CD14-positive monocyte (primary cell): ENCODE measurements at regions not wholly inside any gene's neighbourhood (a gene's known extent, or its start where the extent isn't known, plus 50 kb on each side); places are given as distances from the start of the nearest gene placed in this dataset.

ENCODE experiments used
- DNase-seq, 3 donors: peaks; one replicate each; pipeline ENCODE4 v3.0.0-alpha.2; 2011 to 2022
- H2AFZ ChIP-seq: 2 replicates; pipeline ENCODE4 v1.6.0; 2012; ENCODE audit warnings: mild to moderate bottlenecking, low read depth, low read length, inconsistent platforms; ENCODE audit not compliant: insufficient read depth, poor library complexity, severe bottlenecking
- H3K27ac ChIP-seq, 2 donors: 1 replicate in 1 of 2; 2 replicates in 1 of 2; pipeline ENCODE4 v1.5.1; 2012 to 2013; ENCODE audit warnings: low read length in 2 of 2, control low read depth in 1 of 2, inconsistent platforms in 1 of 2, low read depth in 1 of 2, mild to moderate bottlenecking in 1 of 2
- H3K27me3 ChIP-seq, 2 donors: one replicate each; pipeline versions ENCODE4 v1.6.0 to v1.6.1; 2011 to 2013; ENCODE audit warnings: low read length in 2 of 2; ENCODE audit not compliant: control insufficient read depth in 2 of 2, insufficient read depth in 2 of 2
- H3K36me3 ChIP-seq, 2 donors: replicated peaks in 1 of 2; 1 replicate in 1 of 2; 2 replicates in 1 of 2; pipeline versions ENCODE4 v1.5.1 to v1.6.1; 2012 to 2013; ENCODE audit warnings: low read length in 2 of 2, control low read depth in 1 of 2, inconsistent platforms in 1 of 2, mild to moderate bottlenecking in 1 of 2; ENCODE audit not compliant: insufficient read depth in 2 of 2, control insufficient read depth in 1 of 2
- H3K4me1 ChIP-seq, 2 donors: 1 replicate in 1 of 2; 2 replicates in 1 of 2; pipeline versions ENCODE4 v1.5.1 to v1.6.1; 2012 to 2013; ENCODE audit warnings: low read length in 2 of 2, control low read depth in 1 of 2, inconsistent platforms in 1 of 2, mild to moderate bottlenecking in 1 of 2, moderate library complexity in 1 of 2; ENCODE audit not compliant: insufficient read depth in 2 of 2, control insufficient read depth in 1 of 2
- H3K4me2 ChIP-seq: replicated peaks from 2 replicates; pipeline ENCODE3; 2012; ENCODE audit warnings: low read length, moderate library complexity, mild to moderate bottlenecking; ENCODE audit not compliant: poor library complexity, severe bottlenecking; ENCODE audit errors: extremely low read depth
- H3K4me3 ChIP-seq, 3 experiments: fragments of 200-600 bp in 1 of 3; sonication (generic) in 1 of 3; replicated peaks in 1 of 3; 1 replicate in 2 of 3; 2 replicates in 1 of 3; pipeline ENCODE4 v1.5.1; 2011 to 2013; ENCODE audit warnings: low read length in 3 of 3, mild to moderate bottlenecking in 3 of 3, control low read depth in 2 of 3, low read depth in 2 of 3, inconsistent platforms in 1 of 3, moderate library complexity in 1 of 3
- H3K79me2 ChIP-seq: 2 replicates; pipeline ENCODE4 v1.6.0; 2012; ENCODE audit warnings: mild to moderate bottlenecking, control low read depth, inconsistent platforms, low read length, moderate library complexity; ENCODE audit not compliant: insufficient read depth
- H3K9ac ChIP-seq: 2 replicates; pipeline ENCODE4 v1.6.0; 2017; ENCODE audit warnings: low read length, mild to moderate bottlenecking; ENCODE audit not compliant: insufficient read depth, poor library complexity, severe bottlenecking
- H3K9me3 ChIP-seq, 2 donors: replicated peaks in 1 of 2; 1 replicate in 1 of 2; 2 replicates in 1 of 2; pipeline versions ENCODE4 v1.5.1 to v1.6.1; 2012 to 2013; ENCODE audit warnings: low read length in 2 of 2, control low read depth in 1 of 2; ENCODE audit not compliant: control insufficient read depth in 1 of 2, insufficient read depth in 1 of 2
- H4K20me1 ChIP-seq: 2 replicates; pipeline ENCODE4 v1.6.0; 2012; ENCODE audit warnings: mild to moderate bottlenecking, low read length, control low read depth, moderate library complexity; ENCODE audit not compliant: insufficient read depth
- H3K27ac Mint-ChIP-seq, 7 donors: one replicate each; pipeline ENCODE4 v1.8.0; 2020; ENCODE audit warnings: mild to moderate bottlenecking in 7 of 7, mixed read lengths in 7 of 7, moderate library complexity in 6 of 7, inconsistent platforms in 2 of 7
- H3K27me3 Mint-ChIP-seq, 3 donors: one replicate each; pipeline ENCODE4 v1.8.0; 2021 to 2022; ENCODE audit warnings: low read depth in 3 of 3, mild to moderate bottlenecking in 3 of 3, mixed read lengths in 3 of 3, moderate library complexity in 3 of 3, inconsistent platforms in 1 of 3
- H3K36me3 Mint-ChIP-seq, 2 donors: one replicate each; pipeline ENCODE4 v1.8.0; 2020; ENCODE audit warnings: mixed read lengths in 2 of 2, inconsistent platforms in 1 of 2, mild to moderate bottlenecking in 1 of 2
- H3K4me1 Mint-ChIP-seq: one replicate; pipeline ENCODE4 v1.8.0; 2020; ENCODE audit warnings: mild to moderate bottlenecking, mixed read lengths
- H3K4me3 Mint-ChIP-seq, 2 donors: one replicate each; pipeline ENCODE4 v1.8.0; 2020; ENCODE audit warnings: mild to moderate bottlenecking in 2 of 2, mixed read lengths in 2 of 2, moderate library complexity in 1 of 2
- H3K9me3 Mint-ChIP-seq, 7 donors: one replicate each; pipeline ENCODE4 v1.8.0; 2020 to 2022; ENCODE audit warnings: mixed read lengths in 7 of 7, mild to moderate bottlenecking in 6 of 7, moderate library complexity in 6 of 7, inconsistent platforms in 2 of 7
- WGBS: methylation state at CpG from one replicate; pipeline ENCODE4 v1.1.5; 2013; ENCODE audit warnings: missing lambda C conversion rate; ENCODE audit not compliant: insufficient coverage; 5-methylcytosine and 5-hydroxymethylcytosine counted together
- intact Hi-C, 2 donors: fragments of 100-400 bp; cut with micrococcal nuclease; formaldehyde crosslinking; loops; one replicate each; pipeline versions ENCODE4 v1.15.0 to v1.15.1; 2023
- TF ChIP-seq, protein P1 (sequence below): fragments of 200-600 bp; IDR thresholded peaks from one replicate; pipeline ENCODE4 v1.8.0; 2022; ENCODE audit warnings: antibody characterized with exemption, mild to moderate bottlenecking

- Mint-ChIP-seq H3K27me3 (peaks cover 1 to 2% (median 2%) of the 10 kb centered on the region in 3 donors), H3K9me3 (no peaks in the 10 kb centered on the region), H3K36me3 (no peaks in the 10 kb centered on the region), H3K27ac (no peak overlapping the region), H3K4me1 (peaks cover 4% of the 10 kb centered on the region), H3K4me3 (no peak overlapping the region)
- no peaks in the 10 kb centered on the region for H4K20me1 ChIP-seq
- H3K4me3 ChIP-seq: no peak overlapping the region
- no peak overlapping the region for H3K9ac ChIP-seq
- H3K79me2 ChIP-seq: no peaks in the 10 kb centered on the region
- TF ChIP-seq, protein P1, sequence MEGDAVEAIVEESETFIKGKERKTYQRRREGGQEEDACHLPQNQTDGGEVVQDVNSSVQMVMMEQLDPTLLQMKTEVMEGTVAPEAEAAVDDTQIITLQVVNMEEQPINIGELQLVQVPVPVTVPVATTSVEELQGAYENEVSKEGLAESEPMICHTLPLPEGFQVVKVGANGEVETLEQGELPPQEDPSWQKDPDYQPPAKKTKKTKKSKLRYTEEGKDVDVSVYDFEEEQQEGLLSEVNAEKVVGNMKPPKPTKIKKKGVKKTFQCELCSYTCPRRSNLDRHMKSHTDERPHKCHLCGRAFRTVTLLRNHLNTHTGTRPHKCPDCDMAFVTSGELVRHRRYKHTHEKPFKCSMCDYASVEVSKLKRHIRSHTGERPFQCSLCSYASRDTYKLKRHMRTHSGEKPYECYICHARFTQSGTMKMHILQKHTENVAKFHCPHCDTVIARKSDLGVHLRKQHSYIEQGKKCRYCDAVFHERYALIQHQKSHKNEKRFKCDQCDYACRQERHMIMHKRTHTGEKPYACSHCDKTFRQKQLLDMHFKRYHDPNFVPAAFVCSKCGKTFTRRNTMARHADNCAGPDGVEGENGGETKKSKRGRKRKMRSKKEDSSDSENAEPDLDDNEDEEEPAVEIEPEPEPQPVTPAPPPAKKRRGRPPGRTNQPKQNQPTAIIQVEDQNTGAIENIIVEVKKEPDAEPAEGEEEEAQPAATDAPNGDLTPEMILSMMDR: no peak
- no peak overlapping the region for H2AFZ ChIP-seq
- intact Hi-C loops: no loop called here
- no peak overlapping the region for H3K4me2 ChIP-seq
- H3K27ac ChIP-seq: no peak overlapping the region
- no peak for DNase-seq
- no peaks in the 10 kb centered on the region for H3K9me3 ChIP-seq
- H3K36me3 ChIP-seq: no peaks in the 10 kb centered on the region
- WGBS: no CpG with 5 or more reads among the region's 4 CpGs
- H3K4me1 ChIP-seq: no peaks in the 10 kb centered on the region
- no peaks in the 10 kb centered on the region for H3K27me3 ChIP-seq
These were observed 109.6 kb downstream of the EFNB1 start for GRCh38 chrX:68938244-68939004.

DNA sequence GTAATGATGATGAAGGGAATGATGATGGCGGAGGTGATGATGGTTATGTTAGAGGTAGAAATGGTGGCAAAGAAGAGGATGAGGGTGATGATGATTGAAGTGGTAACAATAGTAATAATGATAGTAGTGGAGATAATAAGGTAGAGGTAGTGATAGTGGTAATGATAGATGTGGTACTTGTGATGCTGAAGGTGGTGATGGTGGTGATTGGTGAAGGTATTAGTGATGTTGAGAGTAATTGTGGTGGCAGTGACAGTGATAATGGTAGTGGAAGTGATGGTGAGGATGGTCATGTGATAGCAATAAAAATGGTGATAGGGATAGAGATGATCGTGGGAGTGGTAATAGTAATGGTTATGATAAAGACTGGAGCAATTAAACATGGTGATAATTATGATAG is 108.8 kb downstream of the EFNB1 start:
- no peaks in the 10 kb centered on the region for H3K79me2 ChIP-seq
- Mint-ChIP-seq H3K36me3 (no peaks in the 10 kb centered on the region), H3K9me3 (no peaks in the 10 kb centered on the region), H3K4me1 (peaks cover 4% of the 10 kb centered on the region), H3K27me3 (peaks cover 1 to 2% (median 2%) of the 10 kb centered on the region in 3 donors), H3K27ac (no peak overlapping the region), H3K4me3 (no peak overlapping the region)
- no peak overlapping the region for H3K4me3 ChIP-seq
- no peaks in the 10 kb centered on the region for H3K36me3 ChIP-seq
- 100% methylated on average over 1 of the region's 2 CpGs for WGBS
- no peak overlapping the region for H3K27ac ChIP-seq
- no peak overlapping the region for H2AFZ ChIP-seq
- TF ChIP-seq, protein P1: no peak
- no peak for DNase-seq
- intact Hi-C loops: no loop called here
- no peaks in the 10 kb centered on the region for H4K20me1 ChIP-seq
- H3K27me3 ChIP-seq: no peaks in the 10 kb centered on the region
- H3K9ac ChIP-seq: no peak overlapping the region
- no peaks in the 10 kb centered on the region for H3K4me1 ChIP-seq
- H3K9me3 ChIP-seq: no peaks in the 10 kb centered on the region
- H3K4me2 ChIP-seq: no peak overlapping the region
